ENCODE measurements at regions not wholly inside any gene's neighbourhood (a gene's known extent, or its start where the extent isn't known, plus 50 kb on each side); places are given as distances from the start of the nearest gene placed in this dataset.

DNA sequence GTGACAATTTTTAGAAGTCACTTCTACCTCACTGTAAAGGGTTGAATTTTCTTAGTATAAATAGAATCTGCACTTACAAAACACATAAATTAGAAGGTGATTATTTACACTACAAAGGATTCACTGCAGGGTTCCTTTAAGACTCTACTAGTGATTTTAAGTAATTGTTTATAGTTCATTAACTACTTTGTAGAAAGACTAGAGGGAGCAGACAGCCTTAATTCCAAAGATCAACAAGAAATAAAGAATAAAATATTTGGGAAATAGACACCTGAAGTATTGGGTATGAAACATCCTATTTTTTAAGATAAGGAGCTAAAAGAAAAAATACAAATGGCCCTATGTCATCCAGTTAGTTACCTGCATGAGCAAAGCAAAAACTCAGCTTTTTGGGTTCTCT lies 360.5 kb upstream of the ALCAM start:
- no peak for TF ChIP-seq POLR2A (IDR thresholded peaks at IDR 0.05; ENCODE audit: extremely low read depth, insufficient read length)
- TF ChIP-seq, protein P1, sequence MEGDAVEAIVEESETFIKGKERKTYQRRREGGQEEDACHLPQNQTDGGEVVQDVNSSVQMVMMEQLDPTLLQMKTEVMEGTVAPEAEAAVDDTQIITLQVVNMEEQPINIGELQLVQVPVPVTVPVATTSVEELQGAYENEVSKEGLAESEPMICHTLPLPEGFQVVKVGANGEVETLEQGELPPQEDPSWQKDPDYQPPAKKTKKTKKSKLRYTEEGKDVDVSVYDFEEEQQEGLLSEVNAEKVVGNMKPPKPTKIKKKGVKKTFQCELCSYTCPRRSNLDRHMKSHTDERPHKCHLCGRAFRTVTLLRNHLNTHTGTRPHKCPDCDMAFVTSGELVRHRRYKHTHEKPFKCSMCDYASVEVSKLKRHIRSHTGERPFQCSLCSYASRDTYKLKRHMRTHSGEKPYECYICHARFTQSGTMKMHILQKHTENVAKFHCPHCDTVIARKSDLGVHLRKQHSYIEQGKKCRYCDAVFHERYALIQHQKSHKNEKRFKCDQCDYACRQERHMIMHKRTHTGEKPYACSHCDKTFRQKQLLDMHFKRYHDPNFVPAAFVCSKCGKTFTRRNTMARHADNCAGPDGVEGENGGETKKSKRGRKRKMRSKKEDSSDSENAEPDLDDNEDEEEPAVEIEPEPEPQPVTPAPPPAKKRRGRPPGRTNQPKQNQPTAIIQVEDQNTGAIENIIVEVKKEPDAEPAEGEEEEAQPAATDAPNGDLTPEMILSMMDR (IDR thresholded peaks at IDR 0.05; ENCODE audit: low read depth, low read length) = no peak

All from NB4 (cell line).